ENCODE measurements at regions not wholly inside any gene's neighbourhood (a gene's known extent, or its start where the extent isn't known, plus 50 kb on each side); places are given as distances from the start of the nearest gene placed in this dataset.

GRCh38 chr9:11726659-11727058 lies 966.5 kb upstream of the TYRP1 start:
- no peak for DNase-seq
- Histone ChIP-seq H3K36me3 (no peaks in the 10 kb centered on the region), H3K27me3 (no peaks in the 10 kb centered on the region), H3K9me3 (no peaks in the 10 kb centered on the region), H3K4me3 (no peak overlapping the region)

DNA sequence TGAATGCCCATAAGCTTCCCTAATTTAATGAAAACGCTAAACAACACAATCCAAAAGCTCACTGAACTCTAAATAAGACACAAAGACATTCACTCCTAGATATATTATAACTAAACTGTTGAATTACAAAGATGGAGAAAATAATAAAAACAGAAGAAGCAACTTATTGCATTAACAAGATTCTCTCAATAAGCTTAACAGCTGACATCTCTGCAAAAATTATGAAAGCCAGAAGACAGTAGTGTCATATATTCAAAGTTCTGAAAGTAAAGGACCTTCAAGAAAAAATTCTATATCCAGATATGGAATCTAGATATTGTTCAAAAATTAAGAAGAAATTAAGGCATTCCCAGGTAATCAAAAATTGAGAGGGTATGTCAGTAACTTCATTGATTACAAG lies 957.8 kb upstream of the TYRP1 start:
- no peak overlapping the region for H3K4me3 ChIP-seq
- DNase-seq: no peak
- H3K9me3 ChIP-seq: peaks cover 8% of the 10 kb centered on the region; the same call in 1 of the 2 replicates
- no peaks in the 10 kb centered on the region for H3K27me3 ChIP-seq
- H3K36me3 ChIP-seq: no peaks in the 10 kb centered on the region

DNA sequence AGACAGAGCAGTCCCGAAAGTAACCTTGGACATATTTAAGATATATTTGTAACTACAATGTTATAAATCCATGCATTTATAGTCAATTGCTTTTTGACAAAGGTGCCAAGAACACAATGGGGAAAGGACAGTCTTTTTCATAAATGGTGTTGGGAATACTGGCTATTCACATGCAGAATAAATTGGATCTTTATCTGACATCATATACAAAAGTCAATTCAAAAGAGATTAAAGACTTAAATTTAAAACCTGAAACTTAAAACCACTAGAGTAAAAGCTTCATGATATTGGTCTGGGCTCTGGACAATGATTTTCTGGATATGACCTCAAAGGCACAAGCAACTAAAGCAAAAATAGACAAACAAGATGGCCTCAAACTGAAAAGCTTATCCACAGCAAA lies 950.7 kb upstream of the TYRP1 start:
- Histone ChIP-seq H3K4me3 (no peak overlapping the region), H3K27me3 (no peaks in the 10 kb centered on the region), H3K36me3 (no peaks in the 10 kb centered on the region), H3K9me3 (no peaks in the 10 kb centered on the region)
- DNase-seq: no peak

DNA sequence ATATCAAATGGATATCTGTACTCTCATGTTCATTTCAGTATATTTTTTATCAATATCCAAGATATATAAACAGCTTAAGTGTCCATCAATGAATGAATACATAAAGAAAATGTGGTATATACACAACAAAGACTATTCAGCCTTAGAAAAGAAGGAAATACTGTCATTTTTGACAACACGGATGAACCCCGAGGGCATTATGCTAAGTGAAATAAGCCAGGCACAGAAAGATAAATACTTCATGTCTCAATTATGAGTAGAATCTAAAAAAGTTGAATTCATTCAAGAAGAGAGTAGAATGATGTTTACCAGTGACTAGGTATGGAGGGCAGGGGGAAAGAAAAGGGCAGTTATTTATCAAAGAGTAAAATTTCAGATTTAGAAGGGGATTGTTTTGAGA lies 949.8 kb upstream of the TYRP1 start:
- no peak for DNase-seq
- H3K27me3 ChIP-seq: no peaks in the 10 kb centered on the region
- no peaks in the 10 kb centered on the region for H3K9me3 ChIP-seq
- H3K36me3 ChIP-seq: no peaks in the 10 kb centered on the region
- no peak overlapping the region for H3K4me3 ChIP-seq

- no peak for DNase-seq
- Histone ChIP-seq H3K27me3 (no peaks in the 10 kb centered on the region), H3K4me3 (no peak overlapping the region), H3K36me3 (no peaks in the 10 kb centered on the region), H3K9me3 (no peaks in the 10 kb centered on the region)
These were observed 943.8 kb upstream of the TYRP1 start for GRCh38 chr9:11749396-11749795.

- H3K27me3 ChIP-seq: no peaks in the 10 kb centered on the region
- H3K9me3 ChIP-seq: no peaks in the 10 kb centered on the region
- no peaks in the 10 kb centered on the region for H3K36me3 ChIP-seq
- no peak for DNase-seq
- H3K4me3 ChIP-seq: no peak overlapping the region
These were observed 937.2 kb upstream of the TYRP1 start for GRCh38 chr9:11755951-11756350.

- DNase-seq: no peak
- H3K9me3 ChIP-seq: no peaks in the 10 kb centered on the region
- H3K27me3 ChIP-seq: no peaks in the 10 kb centered on the region
- no peak overlapping the region for H3K4me3 ChIP-seq
- H3K36me3 ChIP-seq: no peaks in the 10 kb centered on the region
These were observed 935.8 kb upstream of the TYRP1 start for GRCh38 chr9:11757408-11757807.

DNA sequence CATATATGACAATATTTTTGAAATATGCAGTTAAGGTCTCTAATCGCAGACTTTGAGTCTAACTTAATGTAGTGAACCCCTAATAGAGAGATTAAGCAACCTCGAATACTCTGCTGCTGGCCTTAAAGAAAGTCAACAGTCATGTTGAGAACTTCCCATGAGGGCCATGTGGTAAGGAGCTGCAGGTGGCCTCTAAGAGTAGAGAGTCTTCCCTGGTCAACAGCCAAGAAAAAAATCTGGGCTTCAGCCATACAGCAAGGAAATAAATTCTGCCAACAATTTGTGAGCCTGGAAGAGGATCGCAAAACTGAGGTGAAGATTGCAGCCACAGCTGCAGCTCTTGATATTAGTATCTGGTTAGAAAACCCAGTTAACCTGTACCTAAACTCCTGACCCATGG lies 935.2 kb upstream of the TYRP1 start:
- Histone ChIP-seq H3K4me3 (no peak overlapping the region), H3K27me3 (no peaks in the 10 kb centered on the region), H3K36me3 (no peaks in the 10 kb centered on the region), H3K9me3 (no peaks in the 10 kb centered on the region)
- no peak for DNase-seq

- no peak overlapping the region for H3K4me3 ChIP-seq
- no peaks in the 10 kb centered on the region for H3K27me3 ChIP-seq
- no peak for DNase-seq
- H3K9me3 ChIP-seq: no peaks in the 10 kb centered on the region
- no peaks in the 10 kb centered on the region for H3K36me3 ChIP-seq
These were observed 913.2 kb upstream of the TYRP1 start for GRCh38 chr9:11779971-11780370.

DNA sequence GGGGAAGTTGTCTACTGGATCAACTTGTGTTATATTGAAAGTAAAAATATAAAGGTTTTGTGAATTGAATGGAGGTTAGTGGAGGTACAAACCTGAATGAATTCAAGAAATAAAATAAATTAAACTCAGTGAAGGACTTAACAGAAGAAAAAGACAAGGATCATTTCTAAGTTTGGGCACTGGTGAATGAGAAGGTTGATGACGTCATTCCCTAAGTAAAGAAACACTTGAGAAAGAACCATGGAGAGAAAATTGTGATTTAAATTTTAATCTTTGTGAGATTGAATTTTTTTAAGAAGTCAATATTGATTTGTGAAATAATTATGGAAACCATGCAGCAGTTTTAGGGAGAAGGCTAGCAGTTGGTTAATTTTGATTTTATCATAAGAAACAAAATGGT lies 900.3 kb upstream of the TYRP1 start:
- H3K9me3 ChIP-seq: no peaks in the 10 kb centered on the region
- no peak for DNase-seq

GRCh38 chr9:11794984-11795383 lies 898.2 kb upstream of the TYRP1 start:
- no peak for DNase-seq
- Histone ChIP-seq H3K9me3 (no peaks in the 10 kb centered on the region), H3K27me3 (no peaks in the 10 kb centered on the region), H3K4me3 (no peak overlapping the region), H3K36me3 (no peaks in the 10 kb centered on the region)

More for the DNA sequence above, 900.3 kb upstream of the TYRP1 start:
- no peak overlapping the region for H3K4me3 ChIP-seq
- no peaks in the 10 kb centered on the region for H3K36me3 ChIP-seq
- no peaks in the 10 kb centered on the region for H3K27me3 ChIP-seq

DNA sequence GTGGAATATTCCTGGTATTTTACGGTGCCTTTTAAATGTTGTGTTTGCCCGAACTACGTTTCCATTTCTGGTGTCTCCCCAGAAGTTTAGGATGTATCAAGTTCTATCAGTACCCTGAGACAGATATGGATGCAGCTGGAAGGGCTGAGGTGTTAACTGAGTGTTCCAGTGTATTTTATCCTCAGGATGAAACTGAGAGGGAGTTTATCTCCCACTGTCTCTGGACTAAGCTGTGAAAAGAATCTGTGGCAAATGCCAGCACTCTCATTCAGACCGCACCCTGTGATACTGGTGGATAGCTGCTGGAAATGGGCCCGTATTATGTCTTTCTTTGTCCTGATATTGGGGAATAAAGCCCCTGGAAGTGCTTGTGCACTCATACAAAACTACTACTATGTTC lies 887.2 kb upstream of the TYRP1 start:
- Histone ChIP-seq H3K36me3 (no peaks in the 10 kb centered on the region), H3K9me3 (0 out of 2 replicates have a peak, but pooled peaks cover 2% of the 10 kb centered on the region), H3K27me3 (no peaks in the 10 kb centered on the region), H3K4me3 (no peak overlapping the region)
- DNase-seq: no peak

DNA sequence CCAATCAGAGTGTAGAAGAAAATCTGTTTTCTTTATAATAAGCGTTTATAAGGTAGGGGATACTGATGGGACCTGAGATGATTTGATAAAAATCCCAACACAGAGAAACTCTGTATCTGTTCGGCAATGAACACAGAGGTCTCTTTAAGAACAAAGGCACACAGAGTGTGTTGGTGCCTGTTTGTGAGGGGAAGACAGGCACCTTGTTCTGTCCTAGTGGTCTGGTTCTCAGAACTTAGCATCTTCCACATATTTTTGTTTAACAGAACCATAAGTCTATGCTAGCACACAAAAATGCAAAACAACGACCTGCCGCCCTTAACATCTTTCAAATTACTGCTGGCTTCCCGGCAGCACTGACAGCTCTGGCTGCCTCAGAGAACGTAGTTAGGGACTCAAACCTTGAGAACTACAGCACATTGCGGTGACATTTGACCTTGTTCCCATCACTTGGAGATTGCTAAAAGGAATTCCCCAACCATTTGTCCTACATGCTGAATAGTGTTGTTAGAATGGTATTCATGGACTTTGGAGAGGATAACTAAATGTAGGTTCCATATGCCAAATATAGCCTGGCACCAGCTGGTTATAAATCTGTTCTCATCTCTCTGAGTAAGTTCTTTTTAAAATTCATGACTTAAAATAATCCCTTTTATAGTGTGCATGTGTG lies 871.7 kb upstream of the TYRP1 start:
- no peak for DNase-seq
- Histone ChIP-seq H3K4me3 (no peak overlapping the region), H3K27me3 (no peaks in the 10 kb centered on the region), H3K9me3 (no peaks in the 10 kb centered on the region), H3K36me3 (no peaks in the 10 kb centered on the region)

DNA sequence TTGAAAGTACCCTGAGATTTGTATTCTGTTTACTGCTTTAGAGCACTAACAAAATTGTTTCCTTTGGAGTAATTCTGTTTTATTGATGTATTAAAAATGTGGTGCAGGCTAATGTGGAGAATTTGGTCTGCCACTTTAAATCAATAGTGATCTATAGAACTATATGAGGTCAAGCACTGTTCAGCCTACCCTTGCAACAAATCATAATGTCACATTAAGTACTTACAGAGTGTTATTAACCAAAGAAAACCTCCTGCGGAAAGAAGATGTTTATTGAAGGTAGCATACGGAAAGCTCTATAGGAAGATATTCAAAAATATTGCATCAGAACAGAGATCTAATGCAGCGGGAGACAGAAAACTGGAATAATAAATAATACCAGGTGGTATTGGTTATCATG lies 865.0 kb upstream of the TYRP1 start:
- DNase-seq: no peak
- H3K27me3 ChIP-seq: no peaks in the 10 kb centered on the region
- no peaks in the 10 kb centered on the region for H3K36me3 ChIP-seq

DNA sequence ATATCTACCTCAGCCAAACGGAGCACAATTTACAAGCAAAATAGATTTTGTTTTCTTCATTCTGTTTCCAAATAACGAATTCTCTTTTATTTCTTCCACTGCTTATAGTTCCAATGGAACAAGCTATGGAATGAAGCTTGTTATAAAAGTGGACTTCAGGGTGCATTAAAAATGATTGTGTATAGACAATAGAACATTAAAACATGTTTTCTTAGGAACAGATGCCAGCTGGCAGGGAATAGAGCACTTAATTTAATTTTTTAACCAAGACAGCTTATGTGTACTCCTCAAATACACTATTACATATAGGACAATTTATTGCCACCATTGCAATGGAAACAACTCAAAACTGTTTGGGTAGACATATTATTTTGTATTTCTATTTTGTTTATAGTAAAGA lies 860.1 kb upstream of the TYRP1 start:
- Histone ChIP-seq H3K36me3 (no peaks in the 10 kb centered on the region), H3K27me3 (no peaks in the 10 kb centered on the region), H3K4me3 (no peak overlapping the region), H3K9me3 (no peaks in the 10 kb centered on the region)
- DNase-seq: no peak

More for the DNA sequence above, 865.0 kb upstream of the TYRP1 start:
- Histone ChIP-seq H3K4me3 (no peak overlapping the region), H3K9me3 (no peaks in the 10 kb centered on the region)

- no peak overlapping the region for H3K4me3 ChIP-seq
- H3K9me3 ChIP-seq: no peaks in the 10 kb centered on the region
These were observed 824.4 kb upstream of the TYRP1 start for GRCh38 chr9:11868795-11869194.

DNA sequence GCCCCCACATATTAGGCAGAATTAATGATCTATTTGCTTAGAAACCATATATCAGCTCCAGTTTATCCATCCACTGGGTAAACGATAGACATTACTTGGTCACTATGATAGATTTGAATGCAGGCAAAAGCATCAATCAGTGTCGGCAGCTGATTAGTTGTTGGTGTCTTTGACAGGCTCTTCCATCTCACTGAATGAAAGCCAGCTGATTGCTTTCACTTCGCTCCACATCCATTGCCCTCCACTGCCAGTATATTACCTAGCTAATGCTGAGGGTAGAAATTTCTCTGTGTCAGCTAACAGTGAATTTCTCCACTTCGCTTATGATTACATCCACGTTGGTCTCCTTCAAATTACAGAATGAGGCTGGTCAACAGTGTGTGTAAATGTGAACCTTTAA lies 821.3 kb upstream of the TYRP1 start:
- Histone ChIP-seq H3K27me3 (no peaks in the 10 kb centered on the region), H3K9me3 (no peaks in the 10 kb centered on the region), H3K4me3 (no peak overlapping the region), H3K36me3 (no peaks in the 10 kb centered on the region)
- no peak for DNase-seq

More at GRCh38 chr9:11868795-11869194, 824.4 kb upstream of the TYRP1 start:
- Histone ChIP-seq H3K27me3 (no peaks in the 10 kb centered on the region), H3K36me3 (no peaks in the 10 kb centered on the region)
- no peak for DNase-seq

- DNase-seq: no peak
- Histone ChIP-seq H3K27me3 (no peaks in the 10 kb centered on the region), H3K9me3 (no peaks in the 10 kb centered on the region), H3K36me3 (no peaks in the 10 kb centered on the region), H3K4me3 (no peak overlapping the region)
These were observed 820.7 kb upstream of the TYRP1 start for GRCh38 chr9:11872471-11872870.

DNA sequence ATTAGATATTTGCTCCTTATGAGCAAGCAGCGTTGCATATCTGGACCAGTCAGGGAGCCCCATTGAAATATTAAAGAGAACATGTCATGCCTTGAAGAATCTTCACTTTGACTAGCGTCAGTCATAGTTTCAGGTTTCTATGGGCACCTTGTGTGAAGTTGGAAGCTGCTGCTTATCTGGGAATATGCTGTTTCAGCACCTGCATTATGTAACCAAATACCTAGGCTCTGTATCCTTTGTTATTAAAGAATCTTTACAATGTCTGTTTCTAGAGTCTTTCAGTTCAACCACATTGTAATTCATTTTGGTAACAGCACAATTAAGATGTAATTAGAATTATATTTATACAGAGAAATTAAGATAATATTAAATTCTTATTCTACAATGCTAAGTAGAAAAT lies 818.8 kb upstream of the TYRP1 start:
- Histone ChIP-seq H3K9me3 (no peaks in the 10 kb centered on the region), H3K36me3 (no peaks in the 10 kb centered on the region), H3K4me3 (no peak overlapping the region), H3K27me3 (no peaks in the 10 kb centered on the region)
- DNase-seq: no peak
